Mesenchymal stem cell (in vitro differentiated cells and primary cell): ENCODE measurements at regions not wholly inside any gene's neighbourhood (a gene's known extent, or its start where the extent isn't known, plus 50 kb on each side); places are given as distances from the start of the nearest gene placed in this dataset.

Experiments used
- DNase-seq: peaks from one replicate; pipeline ENCODE4 v3.0.0-alpha.2; 2013
- H2AFZ ChIP-seq: one replicate; pipeline ENCODE4 v1.6.1; 2013; ENCODE audit warnings: low read depth, mild to moderate bottlenecking, control low read depth, inconsistent platforms, low read length, moderate library complexity
- H2AK5ac ChIP-seq: 2 replicates; pipeline ENCODE4 v1.6.1; 2013; ENCODE audit warnings: low read length, moderate library complexity, mild to moderate bottlenecking, inconsistent platforms; ENCODE audit not compliant: severe bottlenecking
- H2BK120ac ChIP-seq: one replicate; pipeline ENCODE4 v1.6.1; 2013; ENCODE audit warnings: low read depth, mild to moderate bottlenecking, inconsistent platforms, low read length, moderate library complexity
- H2BK12ac ChIP-seq, 2 experiments: one replicate each; pipeline ENCODE4 v1.6.1; 2013; ENCODE audit warnings: inconsistent platforms in 2 of 2, low read length in 2 of 2, mild to moderate bottlenecking in 2 of 2, moderate library complexity in 2 of 2, control low read depth in 1 of 2
- H2BK15ac ChIP-seq: one replicate; pipeline ENCODE4 v1.6.1; 2013; ENCODE audit warnings: mild to moderate bottlenecking, low read depth, inconsistent platforms; ENCODE audit not compliant: poor library complexity, severe bottlenecking
- H2BK5ac ChIP-seq: 2 replicates; pipeline ENCODE4 v1.6.1; 2013; ENCODE audit warnings: low read depth, mild to moderate bottlenecking, low read length, control low read depth, inconsistent platforms; ENCODE audit not compliant: poor library complexity, severe bottlenecking
- H3K14ac ChIP-seq, 2 experiments: one replicate each; pipeline ENCODE4 v1.6.1; 2013; ENCODE audit warnings: inconsistent platforms in 2 of 2, low read length in 2 of 2, control low read depth in 1 of 2, mild to moderate bottlenecking in 1 of 2, moderate library complexity in 1 of 2
- H3K18ac ChIP-seq, 2 experiments: one replicate each; pipeline ENCODE4 v1.6.1; 2013; ENCODE audit warnings: inconsistent platforms in 2 of 2, low read length in 2 of 2, control low read depth in 1 of 2, low read depth in 1 of 2, mild to moderate bottlenecking in 1 of 2
- H3K23ac ChIP-seq, 2 experiments: one replicate each; pipeline ENCODE4 v1.6.1; 2013; ENCODE audit warnings: inconsistent platforms in 2 of 2, low read length in 2 of 2, mild to moderate bottlenecking in 2 of 2, moderate library complexity in 2 of 2, control low read depth in 1 of 2
- H3K27ac ChIP-seq: 2 replicates; pipeline ENCODE4 v1.5.1; 2013; ENCODE audit warnings: mild to moderate bottlenecking, moderate library complexity, low read length, control low read depth, inconsistent platforms; ENCODE audit not compliant: poor library complexity, severe bottlenecking
- H3K27me3 ChIP-seq, 2 experiments: 2 replicates each; pipeline versions ENCODE4 v1.6.1 to v1.7.0; 2013; ENCODE audit warnings: low read length in 2 of 2, mild to moderate bottlenecking in 2 of 2, moderate library complexity in 2 of 2, control low read depth in 1 of 2, inconsistent platforms in 1 of 2; ENCODE audit not compliant: control insufficient read depth in 1 of 2, insufficient read depth in 1 of 2
- H3K36me3 ChIP-seq, 2 experiments: 2 replicates each; pipeline versions ENCODE4 v1.6.1 to v1.7.0; 2013; ENCODE audit warnings: low read length in 2 of 2, control low read depth in 1 of 2, inconsistent platforms in 1 of 2, low read depth in 1 of 2, mild to moderate bottlenecking in 1 of 2; ENCODE audit not compliant: insufficient read depth in 2 of 2, control insufficient read depth in 1 of 2
- H3K4ac ChIP-seq, 2 experiments: one replicate each; pipeline ENCODE4 v1.6.1; 2013; ENCODE audit warnings: inconsistent platforms in 2 of 2, low read length in 2 of 2, mild to moderate bottlenecking in 2 of 2, moderate library complexity in 2 of 2, control low read depth in 1 of 2, low read depth in 1 of 2
- H3K4me1 ChIP-seq: 2 replicates; pipeline ENCODE4 v1.6.1; 2013; ENCODE audit warnings: low read depth, low read length, control low read depth; ENCODE audit not compliant: control insufficient read depth, insufficient read depth
- H3K4me2 ChIP-seq: 2 replicates; pipeline ENCODE4 v1.6.1; 2013; ENCODE audit warnings: low read length, mild to moderate bottlenecking, inconsistent platforms; ENCODE audit not compliant: poor library complexity, severe bottlenecking
- H3K4me3 ChIP-seq, 2 experiments: 2 replicates each; pipeline versions ENCODE4 v1.5.1 to v1.7.0; 2013; ENCODE audit warnings: low read length in 2 of 2, mild to moderate bottlenecking in 2 of 2, control low read depth in 1 of 2, low read depth in 1 of 2; ENCODE audit not compliant: insufficient read depth in 1 of 2
- H3K79me1 ChIP-seq: replicated peaks from 2 replicates; pipeline ENCODE4 v1.6.1; 2013; ENCODE audit warnings: mild to moderate bottlenecking, control low read depth, low read length, inconsistent platforms; ENCODE audit not compliant: poor library complexity, severe bottlenecking
- H3K9ac ChIP-seq: 2 replicates; pipeline ENCODE4 v1.7.0; 2013; ENCODE audit warnings: mild to moderate bottlenecking, low read length, moderate library complexity
- H3K9me3 ChIP-seq: 2 replicates; pipeline ENCODE4 v1.7.0; 2013; ENCODE audit warnings: mild to moderate bottlenecking, low read length; ENCODE audit not compliant: control insufficient read depth
- H4K8ac ChIP-seq: one replicate; pipeline ENCODE4 v1.6.1; 2013; ENCODE audit warnings: inconsistent platforms, mild to moderate bottlenecking, low read length, moderate library complexity
- H4K91ac ChIP-seq: one replicate; pipeline ENCODE4 v1.6.1; 2013; ENCODE audit warnings: mild to moderate bottlenecking, low read length, inconsistent platforms
- WGBS: methylation state at CpG from one replicate; pipeline ENCODE4 v1.1.7; 2013; ENCODE audit warnings: mixed read lengths; 5-methylcytosine and 5-hydroxymethylcytosine counted together

- H2BK12ac ChIP-seq = no peak overlapping the region
- H3K14ac ChIP-seq = no peak overlapping the region
- WGBS = 42% methylated on average over 1 of the region's 1 CpG
- H3K36me3 ChIP-seq = no peaks in the 10 kb centered on the region
- no peak overlapping the region for H3K4ac ChIP-seq
- no peak overlapping the region for H3K18ac ChIP-seq
- H3K4me2 ChIP-seq = no peak overlapping the region
- H3K4me3 ChIP-seq = no peak overlapping the region
- no peaks in the 10 kb centered on the region for H3K79me1 ChIP-seq
- H2AK5ac ChIP-seq = no peak overlapping the region
- H3K27ac ChIP-seq = no peak overlapping the region
- no peaks in the 10 kb centered on the region for H3K9me3 ChIP-seq
- H3K4me1 ChIP-seq = peaks cover 12% of the 10 kb centered on the region
- peaks cover 32 to 63% of the 10 kb centered on the region in 2 experiments for H3K27me3 ChIP-seq
- H4K8ac ChIP-seq = no peak overlapping the region
- H4K91ac ChIP-seq = no peak overlapping the region
- H2BK120ac ChIP-seq = no peak overlapping the region
- H3K23ac ChIP-seq = no peak overlapping the region
- no peak overlapping the region for H3K9ac ChIP-seq
- DNase-seq = no peak
- no peak overlapping the region for H2AFZ ChIP-seq
- H2BK15ac ChIP-seq = no peak overlapping the region
- H2BK5ac ChIP-seq = no peak overlapping the region
Measured at GRCh38 chr11:64453466-64453865, 94.5 kb downstream of the RPS6KA4 start.

- Histone ChIP-seq H3K18ac (no peak overlapping the region), H4K91ac (no peak overlapping the region), H3K36me3 (no peaks in the 10 kb centered on the region), H3K4ac (no peak overlapping the region), H3K4me2 (no peak overlapping the region), H3K9ac (no peak overlapping the region), H3K9me3 (no peaks in the 10 kb centered on the region), H3K79me1 (no peaks in the 10 kb centered on the region), H3K23ac (no peak overlapping the region), H2BK5ac (no peak overlapping the region), H3K4me3 (no peak overlapping the region), H3K27me3 (peaks cover 13 to 46% of the 10 kb centered on the region in 2 experiments), H2BK15ac (no peak overlapping the region), H3K27ac (no peak overlapping the region), H2BK12ac (no peak overlapping the region), H3K4me1 (peaks cover 2% of the 10 kb centered on the region), H2AK5ac (no peak overlapping the region), H2AFZ (no peak overlapping the region), H3K14ac (no peak overlapping the region), H2BK120ac (no peak overlapping the region), H4K8ac (no peak overlapping the region)
- 85% methylated on average over 22 of the region's 22 CpGs for WGBS
- DNase-seq = no peak
Measured at GRCh38 chr11:64455456-64456261, 96.7 kb downstream of the RPS6KA4 start.

- H2BK120ac ChIP-seq = no peak overlapping the region
- no peaks in the 10 kb centered on the region for H3K36me3 ChIP-seq
- no peak overlapping the region for H3K4ac ChIP-seq
- H3K27me3 ChIP-seq = peaks cover 8 to 47% of the 10 kb centered on the region in 2 experiments
- H3K27ac ChIP-seq = no peak overlapping the region
- H2BK5ac ChIP-seq = no peak overlapping the region
- no peaks in the 10 kb centered on the region for H3K9me3 ChIP-seq
- no peak overlapping the region for H2BK12ac ChIP-seq
- DNase-seq = no peak
- H3K9ac ChIP-seq = no peak overlapping the region
- H3K18ac ChIP-seq = no peak overlapping the region
- H3K14ac ChIP-seq = no peak overlapping the region
- no peaks in the 10 kb centered on the region for H3K79me1 ChIP-seq
- H3K4me3 ChIP-seq = no peak overlapping the region
- no peak overlapping the region for H3K4me2 ChIP-seq
- H3K23ac ChIP-seq = no peak overlapping the region
- no peak overlapping the region for H2BK15ac ChIP-seq
- H2AK5ac ChIP-seq = no peak overlapping the region
- WGBS = 90% methylated on average over 23 of the region's 23 CpGs
- H2AFZ ChIP-seq = no peak overlapping the region
- H4K91ac ChIP-seq = no peak overlapping the region
- peaks cover 2% of the 10 kb centered on the region for H3K4me1 ChIP-seq
- H4K8ac ChIP-seq = no peak overlapping the region
Measured at GRCh38 chr11:64456509-64457320, 97.8 kb downstream of the RPS6KA4 start.

- Histone ChIP-seq H3K23ac (no peak overlapping the region), H3K27ac (no peak overlapping the region), H2BK120ac (no peak overlapping the region), H3K18ac (no peak overlapping the region), H2BK5ac (no peak overlapping the region), H2AFZ (no peak overlapping the region), H2AK5ac (no peak overlapping the region), H4K8ac (no peak overlapping the region), H3K79me1 (no peaks in the 10 kb centered on the region), H2BK15ac (no peak overlapping the region), H4K91ac (no peak overlapping the region), H3K4ac (no peak overlapping the region), H3K36me3 (no peaks in the 10 kb centered on the region), H3K14ac (no peak overlapping the region), H3K4me1 (peaks cover 2% of the 10 kb centered on the region), H3K4me3 (no peak overlapping the region), H3K9ac (no peak overlapping the region), H3K4me2 (no peak overlapping the region), H2BK12ac (no peak overlapping the region), H3K27me3 (peaks cover 5 to 45% of the 10 kb centered on the region in 2 experiments), H3K9me3 (no peaks in the 10 kb centered on the region)
- 90% methylated on average over 12 of the region's 12 CpGs for WGBS
- no peak for DNase-seq
Measured at GRCh38 chr11:64457416-64458010, 98.2 kb upstream of the SLC22A11 start.
